ENCODE measurements at regions not wholly inside any gene's neighbourhood (a gene's known extent, or its start where the extent isn't known, plus 50 kb on each side); places are given as distances from the start of the nearest gene placed in this dataset.
"Not testable (repeated sequence)": the region's sequence is repeated elsewhere in the genome, so short reads cannot be mapped to it uniquely, and the experiment has no call there.

DNA sequence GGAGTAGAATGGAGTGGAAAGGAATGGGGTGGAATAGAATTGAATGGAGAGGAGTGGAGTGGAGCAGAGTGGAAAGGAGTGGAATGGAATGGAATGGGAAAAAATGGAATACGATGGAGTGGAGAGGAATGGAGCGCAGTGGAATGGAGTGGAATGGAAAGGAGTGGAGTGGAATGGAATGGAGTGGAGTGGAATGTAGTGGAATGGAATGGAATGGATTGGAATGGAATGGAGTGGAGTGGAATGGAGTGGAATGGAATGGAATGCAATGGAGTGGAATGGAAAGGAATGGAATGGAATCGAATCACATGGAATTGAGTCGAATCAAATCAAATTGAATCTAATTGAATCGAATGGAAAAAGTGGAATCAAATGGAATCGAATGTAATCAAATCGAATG is 1016.1 kb downstream of the CDY1 start:
- no peaks in the 10 kb centered on the region for H3K4me1 ChIP-seq
- H3K9me3 ChIP-seq: peaks cover 0 to 15% (median 0%) of the 10 kb centered on the region in 3 donors
- H3K36me3 ChIP-seq: no peaks in the 10 kb centered on the region
- H3K27me3 ChIP-seq: no peaks in the 10 kb centered on the region
- TF ChIP-seq, protein P1, sequence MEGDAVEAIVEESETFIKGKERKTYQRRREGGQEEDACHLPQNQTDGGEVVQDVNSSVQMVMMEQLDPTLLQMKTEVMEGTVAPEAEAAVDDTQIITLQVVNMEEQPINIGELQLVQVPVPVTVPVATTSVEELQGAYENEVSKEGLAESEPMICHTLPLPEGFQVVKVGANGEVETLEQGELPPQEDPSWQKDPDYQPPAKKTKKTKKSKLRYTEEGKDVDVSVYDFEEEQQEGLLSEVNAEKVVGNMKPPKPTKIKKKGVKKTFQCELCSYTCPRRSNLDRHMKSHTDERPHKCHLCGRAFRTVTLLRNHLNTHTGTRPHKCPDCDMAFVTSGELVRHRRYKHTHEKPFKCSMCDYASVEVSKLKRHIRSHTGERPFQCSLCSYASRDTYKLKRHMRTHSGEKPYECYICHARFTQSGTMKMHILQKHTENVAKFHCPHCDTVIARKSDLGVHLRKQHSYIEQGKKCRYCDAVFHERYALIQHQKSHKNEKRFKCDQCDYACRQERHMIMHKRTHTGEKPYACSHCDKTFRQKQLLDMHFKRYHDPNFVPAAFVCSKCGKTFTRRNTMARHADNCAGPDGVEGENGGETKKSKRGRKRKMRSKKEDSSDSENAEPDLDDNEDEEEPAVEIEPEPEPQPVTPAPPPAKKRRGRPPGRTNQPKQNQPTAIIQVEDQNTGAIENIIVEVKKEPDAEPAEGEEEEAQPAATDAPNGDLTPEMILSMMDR (IDR thresholded peaks at IDR 0.05): no peak
- TF ChIP-seq POLR2A (IDR thresholded peaks at IDR 0.05): no peak
- no peak for TF ChIP-seq POLR2AphosphoS5 (IDR thresholded peaks at IDR 0.05)
- no peak for TF ChIP-seq EP300 (IDR thresholded peaks at IDR 0.05)
- H3K27ac ChIP-seq: no peak overlapping the region
- WGBS, 2 donors (ENCODE audit: low coverage in 1 of 2): 75% methylated on average over 6 of the region's 7 CpGs; no CpG with 5 or more reads in 1 of the 2 donors
- H3K4me3 ChIP-seq: no peak overlapping the region
- no peak for ATAC-seq

DNA sequence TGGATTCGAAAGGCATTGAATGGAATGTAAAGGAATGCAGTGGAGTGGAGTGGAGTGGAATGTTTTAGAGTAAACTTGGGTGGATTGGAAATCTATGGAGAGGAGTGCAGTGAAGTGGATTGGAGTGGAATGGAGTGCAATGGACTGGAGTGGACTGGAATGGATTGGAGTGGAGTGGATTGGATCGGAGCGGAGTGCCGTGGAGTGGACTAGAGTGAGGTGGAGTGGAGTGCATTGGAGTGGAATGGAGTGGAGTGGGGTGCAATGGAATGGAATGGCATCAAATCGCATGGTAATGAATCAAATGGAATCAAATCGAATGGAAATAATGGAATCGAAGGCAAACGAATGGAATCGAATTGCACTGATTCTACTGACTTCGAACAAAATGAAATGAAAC is 1023.9 kb downstream of the CDY1 start:
- not testable (repeated sequence) for ATAC-seq, H3K4me1 ChIP-seq, H3K4me3 ChIP-seq, H3K27me3 ChIP-seq, H3K36me3 ChIP-seq, H3K27ac ChIP-seq
- 84% methylated on average over 10 of the region's 10 CpGs; no CpG with 5 or more reads in 1 of the 2 donors for WGBS, 2 donors (ENCODE audit: low coverage in 1 of 2)
- H3K9me3 ChIP-seq: peaks cover 0 to 44% (median 0%) of the 10 kb centered on the region in 3 donors

DNA sequence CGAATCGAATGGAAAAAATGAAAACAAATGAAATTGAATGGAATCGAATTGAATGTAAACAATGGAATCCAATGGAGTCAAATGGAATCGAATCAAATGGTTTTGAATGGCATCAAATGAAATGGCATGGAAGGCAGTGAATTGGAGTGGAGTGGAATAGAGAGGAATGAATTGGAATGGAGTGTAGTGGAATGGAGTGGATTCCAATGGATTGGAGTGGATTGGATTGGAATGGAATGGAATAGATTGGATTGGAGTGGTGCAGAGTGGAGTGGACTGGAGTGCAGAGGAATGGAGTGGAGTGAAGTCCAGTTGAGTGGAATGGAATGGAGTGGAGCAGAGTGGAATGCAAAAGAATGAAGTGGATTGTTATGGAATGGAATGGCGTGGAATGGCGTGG is 1026.3 kb downstream of the CDY1 start:
- H3K36me3 ChIP-seq, H3K4me1 ChIP-seq, H3K27me3 ChIP-seq, H3K27ac ChIP-seq, ATAC-seq, H3K4me3 ChIP-seq: not testable (repeated sequence)
- WGBS, 2 donors (ENCODE audit: low coverage in 1 of 2): 67% methylated on average over 6 of the region's 6 CpGs; no CpG with 5 or more reads in 1 of the 2 donors
- peaks cover 0 to 48% (median 0%) of the 10 kb centered on the region in 3 donors for H3K9me3 ChIP-seq

DNA sequence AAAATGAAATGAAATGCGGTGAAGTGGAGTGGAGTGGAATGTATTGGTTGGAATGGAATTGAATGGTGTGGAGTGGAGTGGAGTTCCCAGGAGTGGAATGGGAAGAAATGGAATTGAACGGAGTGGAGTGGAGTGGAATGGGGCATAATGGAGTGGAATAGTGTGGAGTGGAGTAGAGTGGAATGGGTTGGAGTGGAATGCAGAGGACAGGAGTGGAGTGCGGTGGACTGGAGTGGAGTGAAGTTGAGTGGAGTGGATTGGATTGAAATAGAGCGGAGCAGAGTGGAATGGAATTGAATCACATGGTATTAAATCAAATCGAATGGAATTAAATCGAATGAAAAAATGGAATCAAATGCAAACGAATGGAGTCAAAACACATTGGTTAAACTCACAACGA is 1042.3 kb downstream of the CDY1 start:
- not testable (repeated sequence) for H3K36me3 ChIP-seq, H3K4me1 ChIP-seq, H3K27ac ChIP-seq, H3K27me3 ChIP-seq, ATAC-seq, H3K4me3 ChIP-seq
- WGBS, 2 donors (ENCODE audit: low coverage in 1 of 2): 67% methylated on average over 8 of the region's 8 CpGs; no CpG with 5 or more reads in 1 of the 2 donors
- H3K9me3 ChIP-seq: peaks cover 0 to 46% (median 0%) of the 10 kb centered on the region in 3 donors

DNA sequence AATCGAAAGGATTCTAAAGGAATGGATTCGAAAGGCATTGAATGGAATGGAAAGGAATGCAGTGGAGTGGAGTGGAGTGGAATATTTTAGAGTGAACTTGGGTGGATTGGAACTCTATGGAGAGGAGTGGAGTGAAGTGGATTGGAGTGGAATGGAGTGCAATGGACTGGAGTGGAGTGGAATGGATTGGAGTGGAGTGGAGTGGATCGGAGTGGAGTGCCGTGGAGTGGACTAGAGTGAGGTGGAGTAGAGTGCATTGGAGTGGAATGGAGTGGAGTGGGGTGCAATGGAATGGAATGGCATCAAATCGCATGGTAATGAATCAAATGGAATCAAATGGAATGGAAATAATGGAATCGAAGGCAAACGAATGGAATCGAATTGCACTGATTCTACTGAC is 1044.8 kb downstream of the CDY1 start:
- H3K4me1 ChIP-seq, H3K4me3 ChIP-seq, H3K27me3 ChIP-seq, H3K36me3 ChIP-seq, ATAC-seq, H3K27ac ChIP-seq: not testable (repeated sequence)
- WGBS, 2 donors (ENCODE audit: low coverage in 1 of 2): 71% methylated on average over 8 of the region's 8 CpGs; no CpG with 5 or more reads in 1 of the 2 donors
- H3K9me3 ChIP-seq: peaks cover 0 to 54% (median 0%) of the 10 kb centered on the region in 3 donors

DNA sequence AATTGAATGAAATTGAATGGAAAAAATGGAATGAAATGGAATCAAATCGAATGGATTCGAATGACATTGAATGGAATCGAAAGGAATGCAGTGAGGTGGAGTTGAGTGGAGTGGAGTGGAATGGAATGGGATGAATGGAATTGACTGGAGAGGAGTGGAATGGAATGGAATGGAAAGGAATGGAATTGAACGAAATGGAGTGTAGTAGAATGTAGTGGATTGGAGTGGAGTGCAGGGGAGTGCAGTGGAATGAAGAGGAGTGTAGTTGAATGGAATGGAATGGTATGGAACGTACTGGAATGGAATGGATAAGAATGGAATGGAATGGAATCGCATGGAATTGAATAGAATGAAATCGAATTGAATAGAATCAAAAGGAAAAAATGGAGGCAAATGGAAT is 1047.3 kb downstream of the CDY1 start:
- H3K9me3 ChIP-seq: peaks cover 0 to 35% (median 0%) of the 10 kb centered on the region in 3 donors
- not testable (repeated sequence) for H3K4me1 ChIP-seq, H3K27me3 ChIP-seq, H3K27ac ChIP-seq, ATAC-seq, H3K36me3 ChIP-seq, H3K4me3 ChIP-seq
- WGBS, 2 donors (ENCODE audit: low coverage in 1 of 2): 49% methylated on average over 7 of the region's 7 CpGs; no CpG with 5 or more reads in 1 of the 2 donors

DNA sequence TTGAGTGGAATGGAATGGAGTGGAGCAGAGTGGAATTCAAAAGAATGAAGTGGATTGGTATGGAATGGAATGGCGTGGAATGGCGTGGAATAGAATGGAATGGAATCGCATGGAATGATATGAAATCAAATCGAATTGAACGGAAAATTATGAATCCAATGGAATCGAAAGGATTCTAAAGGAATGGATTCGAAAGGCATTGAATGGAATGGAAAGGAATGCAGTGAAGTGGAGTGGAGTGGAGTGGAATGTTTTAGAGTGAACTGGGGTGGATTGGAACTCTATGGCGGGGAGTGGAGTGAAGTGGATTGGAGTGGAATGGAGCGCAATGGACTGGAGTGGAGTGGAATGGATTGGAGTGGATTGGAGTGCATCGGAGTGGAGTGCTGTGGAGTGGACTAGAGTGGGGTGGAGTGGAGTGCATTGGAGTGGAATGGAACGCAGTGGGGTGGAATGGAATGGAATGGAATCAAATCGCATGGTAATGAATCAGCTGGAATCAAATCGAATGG is 1048.5 kb downstream of the CDY1 start:
- H3K9me3 ChIP-seq: peaks cover 0 to 26% (median 0%) of the 10 kb centered on the region in 3 donors
- ATAC-seq, H3K36me3 ChIP-seq, H3K4me3 ChIP-seq, H3K4me1 ChIP-seq, H3K27me3 ChIP-seq, H3K27ac ChIP-seq: not testable (repeated sequence)
- 64% methylated on average over 13 of the region's 13 CpGs; no CpG with 5 or more reads in 1 of the 2 donors for WGBS, 2 donors (ENCODE audit: low coverage in 1 of 2)

DNA sequence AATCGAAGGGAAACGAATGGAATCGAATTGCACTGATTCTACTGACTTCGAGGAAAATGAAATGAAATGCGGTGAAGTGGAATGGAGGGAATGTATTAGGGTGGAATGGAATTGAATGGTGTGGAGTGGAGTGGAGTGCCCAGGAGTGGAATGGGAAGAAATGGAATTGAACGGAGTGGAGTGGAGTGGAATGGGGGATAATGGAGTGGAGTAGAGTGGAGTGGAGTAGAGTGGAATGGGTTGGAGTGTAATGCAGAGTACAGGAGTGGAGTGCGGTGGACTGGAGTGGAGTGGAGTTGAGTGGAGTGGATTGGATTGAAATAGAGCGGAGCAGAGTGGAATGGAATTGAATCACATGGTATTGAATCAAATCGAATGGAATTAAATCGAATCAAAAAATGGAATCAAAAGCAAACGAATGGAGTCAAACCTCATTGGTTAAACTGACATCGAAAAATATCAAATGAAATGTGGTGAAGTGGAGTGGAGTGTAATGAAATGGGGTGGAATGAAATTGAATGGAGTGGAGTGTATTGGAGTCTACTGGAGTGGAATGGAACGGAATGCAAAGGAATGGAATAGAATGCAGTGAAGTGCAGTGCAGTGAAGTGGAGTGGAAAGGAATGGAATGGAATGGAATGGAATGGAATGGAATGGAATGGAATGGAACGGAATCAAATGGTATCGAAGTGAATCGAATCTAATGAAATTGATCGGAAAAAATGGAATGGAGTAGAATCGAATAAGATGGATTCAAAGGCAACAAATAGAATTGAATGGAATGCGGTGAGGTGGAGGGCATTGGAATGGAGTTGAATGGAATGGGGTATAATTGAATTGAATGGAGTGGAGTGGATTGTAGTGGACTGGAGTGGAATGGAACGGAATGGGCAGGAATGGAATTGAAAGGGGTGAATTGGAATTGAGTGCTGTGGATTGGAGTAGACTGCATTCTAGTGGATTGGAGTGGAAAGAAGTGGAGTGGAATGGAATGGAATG is 1049.3 kb downstream of the CDY1 start:
- H3K4me3 ChIP-seq, H3K27me3 ChIP-seq, H3K27ac ChIP-seq, H3K4me1 ChIP-seq, H3K36me3 ChIP-seq, ATAC-seq: not testable (repeated sequence)
- 71% methylated on average over 20 of the region's 20 CpGs; no CpG with 5 or more reads in 1 of the 2 donors for WGBS, 2 donors (ENCODE audit: low coverage in 1 of 2)
- peaks cover 0 to 26% (median 0%) of the 10 kb centered on the region in 3 donors for H3K9me3 ChIP-seq

All from gastroesophageal sphincter (tissue), 4 donors.